Effector memory CD8-positive, alpha-beta T cell (primary cell): ENCODE measurements at regions not wholly inside any gene's neighbourhood (a gene's known extent, or its start where the extent isn't known, plus 50 kb on each side); places are given as distances from the start of the nearest gene placed in this dataset.

Experiments used
- ATAC-seq: fragments of 150-1000 bp; cut with Tn5 transposase; replicated peaks from 2 replicates; pipeline ENCODE4 v1.10.0; 2021; ENCODE audit warnings: mild to moderate bottlenecking, moderate library complexity
- DNase-seq, 3 experiments: peaks; one replicate each; pipeline ENCODE4 v3.0.0; 2021
- H3K27ac Mint-ChIP-seq, 2 donors: one replicate each; pipeline ENCODE4 v1.8.0; 2022; ENCODE audit warnings: mild to moderate bottlenecking in 2 of 2, mixed read lengths in 2 of 2, moderate library complexity in 2 of 2
- H3K27me3 Mint-ChIP-seq, 2 donors: one replicate each; pipeline ENCODE4 v1.8.0; 2022; ENCODE audit warnings: mixed read lengths in 2 of 2
- H3K36me3 Mint-ChIP-seq: one replicate; pipeline ENCODE4 v1.8.0; 2022; ENCODE audit warnings: mild to moderate bottlenecking, moderate library complexity, mixed read lengths; ENCODE audit not compliant: insufficient read depth
- H3K4me1 Mint-ChIP-seq, 2 donors: one replicate each; pipeline ENCODE4 v1.8.0; 2022; ENCODE audit warnings: low read depth in 2 of 2, mixed read lengths in 2 of 2
- H3K4me3 Mint-ChIP-seq, 2 donors: one replicate each; pipeline ENCODE4 v1.8.0; 2022; ENCODE audit warnings: mild to moderate bottlenecking in 2 of 2, mixed read lengths in 2 of 2, moderate library complexity in 2 of 2
- H3K9me3 Mint-ChIP-seq, 2 donors: one replicate each; pipeline ENCODE4 v1.8.0; 2022; ENCODE audit warnings: mixed read lengths in 2 of 2

DNA sequence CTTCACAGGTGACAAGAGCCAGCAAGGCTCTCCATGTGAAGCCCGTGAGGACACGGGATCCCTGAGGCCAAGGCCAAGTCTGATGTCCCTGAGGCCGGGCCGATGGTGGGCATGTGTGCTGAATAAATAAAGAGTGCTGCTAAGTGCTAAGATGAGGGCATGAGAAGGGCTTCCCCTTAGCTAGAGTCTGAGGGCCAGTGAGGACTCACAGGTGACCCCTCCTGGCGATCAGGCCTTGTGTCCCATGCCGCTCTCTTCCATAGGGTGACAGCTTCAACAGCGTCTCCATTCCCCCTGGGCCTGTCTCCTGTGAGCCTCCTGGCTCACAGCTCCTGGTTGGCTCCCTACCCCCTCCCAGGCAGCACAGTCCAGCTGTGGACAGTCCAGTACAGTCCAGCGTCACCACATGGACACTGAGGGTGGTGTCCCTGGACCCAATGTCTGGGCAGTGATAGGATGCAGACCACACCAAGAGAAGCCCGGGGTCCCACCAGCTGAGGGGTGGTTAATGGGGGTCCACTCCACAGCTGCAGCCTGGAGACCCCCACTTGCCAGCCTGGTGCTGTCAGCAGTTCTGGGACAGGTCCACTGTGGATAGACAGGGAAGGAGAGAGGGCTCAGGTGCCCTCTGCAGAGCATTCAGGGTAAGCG, 1033.2 kb downstream of the TBC1D22A start:
- Mint-ChIP-seq H3K36me3 (no peaks in the 10 kb centered on the region), H3K4me3 (no peak overlapping the region), H3K9me3 (no peaks in the 10 kb centered on the region), H3K4me1 (no peaks in the 10 kb centered on the region), H3K27ac (no peak overlapping the region), H3K27me3 (peaks cover 16 to 48% of the 10 kb centered on the region in 2 donors)
- ATAC-seq (no peak), DNase-seq (no peak)

DNA sequence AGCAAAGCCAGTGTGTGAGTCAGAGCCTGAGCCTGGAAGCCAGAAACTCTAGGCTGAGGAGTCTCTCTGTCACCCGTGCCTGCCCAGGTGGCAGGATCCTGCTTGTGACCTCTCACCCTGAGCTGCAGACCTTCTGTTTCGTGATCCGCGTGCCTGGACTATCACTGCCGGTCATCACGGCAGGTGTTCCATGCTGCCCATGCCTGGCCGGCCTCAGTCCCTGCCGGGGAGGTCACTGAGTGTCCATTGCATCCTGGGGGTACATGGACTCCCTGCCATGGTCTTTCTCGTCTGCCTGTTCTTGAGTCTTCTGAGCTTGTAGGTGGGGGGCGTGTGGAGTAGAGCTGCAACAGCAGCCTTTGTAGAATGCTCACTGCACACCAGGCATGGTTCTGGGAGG, 1032.4 kb downstream of the TBC1D22A start:
- Mint-ChIP-seq H3K36me3 (no peaks in the 10 kb centered on the region), H3K9me3 (no peaks in the 10 kb centered on the region), H3K27ac (no peak overlapping the region), H3K4me3 (no peak overlapping the region), H3K4me1 (no peaks in the 10 kb centered on the region), H3K27me3 (peaks cover 16 to 48% of the 10 kb centered on the region in 2 donors)
- ATAC-seq (no peak), DNase-seq (no peak)

- no peak overlapping the region for H3K4me3 Mint-ChIP-seq
- no peak for DNase-seq
- H3K27me3 Mint-ChIP-seq = peaks cover 23 to 48% of the 10 kb centered on the region in 2 donors
Measured at GRCh38 chr22:47793304-47794101, 1031.1 kb downstream of the TBC1D22A start.

GRCh38 chr22:47789171-47789570, 1026.7 kb downstream of the TBC1D22A start:
- Mint-ChIP-seq H3K4me3 (no peak overlapping the region), H3K4me1 (no peaks in the 10 kb centered on the region), H3K27me3 (peaks cover 27 to 50% of the 10 kb centered on the region in 2 donors), H3K27ac (no peak overlapping the region), H3K36me3 (no peaks in the 10 kb centered on the region), H3K9me3 (no peaks in the 10 kb centered on the region)
- ATAC-seq (no peak), DNase-seq (no peak)

More at GRCh38 chr22:47793304-47794101, 1031.1 kb downstream of the TBC1D22A start:
- H3K4me1 Mint-ChIP-seq = no peaks in the 10 kb centered on the region
- H3K36me3 Mint-ChIP-seq = no peaks in the 10 kb centered on the region
- no peaks in the 10 kb centered on the region for H3K9me3 Mint-ChIP-seq
- no peak overlapping the region for H3K27ac Mint-ChIP-seq
- no peak for ATAC-seq

DNA sequence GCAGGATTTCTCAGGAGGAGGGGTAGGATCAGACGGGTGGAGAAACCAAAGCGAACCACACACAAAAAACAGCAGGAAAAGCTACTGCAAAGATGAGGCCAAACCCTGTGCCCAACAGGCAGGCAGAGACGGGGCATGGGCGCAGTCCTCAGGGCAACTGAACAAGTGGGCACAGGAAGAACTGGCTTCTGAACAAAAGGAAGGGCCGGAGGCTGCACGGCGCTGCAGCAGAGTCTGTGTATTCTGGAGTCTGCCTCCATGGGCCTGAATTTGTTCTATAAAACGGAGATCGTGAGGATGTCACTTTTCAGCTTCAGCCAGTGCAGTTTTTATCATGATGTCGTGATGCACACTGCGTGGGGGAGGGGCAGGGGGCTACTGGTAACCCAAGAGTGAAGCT, 1026.0 kb downstream of the TBC1D22A start:
- Mint-ChIP-seq H3K4me1 (no peaks in the 10 kb centered on the region), H3K9me3 (no peaks in the 10 kb centered on the region)

GRCh38 chr22:47787501-47788227, 1025.2 kb downstream of the TBC1D22A start:
- Mint-ChIP-seq H3K9me3 (no peaks in the 10 kb centered on the region), H3K36me3 (no peaks in the 10 kb centered on the region), H3K4me3 (no peak overlapping the region), H3K27me3 (peaks cover 37 to 52% of the 10 kb centered on the region in 2 donors), H3K27ac (no peak overlapping the region), H3K4me1 (no peaks in the 10 kb centered on the region)
- ATAC-seq (no peak), DNase-seq (no peak)

More for the DNA sequence above, 1026.0 kb downstream of the TBC1D22A start:
- no peak for DNase-seq
- H3K36me3 Mint-ChIP-seq = no peaks in the 10 kb centered on the region
- no peak overlapping the region for H3K27ac Mint-ChIP-seq
- no peak for ATAC-seq
- peaks cover 34 to 51% of the 10 kb centered on the region in 2 donors for H3K27me3 Mint-ChIP-seq
- no peak overlapping the region for H3K4me3 Mint-ChIP-seq

DNA sequence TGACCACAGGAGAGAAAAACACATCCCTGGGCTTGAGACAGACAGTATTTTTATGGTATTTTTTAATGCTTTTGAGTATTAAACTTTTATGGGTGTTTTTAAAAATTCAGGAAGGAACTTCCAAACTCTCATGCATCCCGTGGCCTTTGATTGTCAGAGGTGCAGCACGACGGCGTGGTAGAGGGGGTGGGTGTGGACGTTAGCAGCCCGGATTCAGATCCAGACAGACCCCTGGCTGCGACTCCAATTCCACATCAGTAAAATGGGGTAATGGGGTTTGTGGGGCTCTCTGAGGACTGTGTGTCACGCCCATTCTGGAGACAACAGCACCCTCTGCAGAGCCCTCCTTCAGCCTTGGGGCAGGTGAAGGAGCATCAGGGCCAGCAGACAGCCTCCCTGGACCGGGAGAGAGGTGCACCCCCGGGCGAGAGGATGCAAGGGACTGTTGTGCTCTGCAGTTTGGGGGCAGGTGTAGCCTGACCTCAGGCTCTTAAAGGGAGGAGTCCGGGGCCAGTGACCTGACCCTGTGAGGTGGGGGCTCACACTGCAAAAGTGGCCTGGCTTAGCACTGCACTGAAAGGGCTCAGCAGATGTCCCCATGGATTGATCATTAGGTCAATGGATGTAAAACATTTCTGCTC, 1024.3 kb downstream of the TBC1D22A start:
- ATAC-seq = no peak
- Mint-ChIP-seq H3K9me3 (no peaks in the 10 kb centered on the region), H3K27ac (no peak overlapping the region), H3K4me3 (no peak overlapping the region), H3K36me3 (no peaks in the 10 kb centered on the region), H3K27me3 (peaks cover 46 to 55% of the 10 kb centered on the region in 2 donors), H3K4me1 (no peaks in the 10 kb centered on the region)
- no peak for DNase-seq

DNA sequence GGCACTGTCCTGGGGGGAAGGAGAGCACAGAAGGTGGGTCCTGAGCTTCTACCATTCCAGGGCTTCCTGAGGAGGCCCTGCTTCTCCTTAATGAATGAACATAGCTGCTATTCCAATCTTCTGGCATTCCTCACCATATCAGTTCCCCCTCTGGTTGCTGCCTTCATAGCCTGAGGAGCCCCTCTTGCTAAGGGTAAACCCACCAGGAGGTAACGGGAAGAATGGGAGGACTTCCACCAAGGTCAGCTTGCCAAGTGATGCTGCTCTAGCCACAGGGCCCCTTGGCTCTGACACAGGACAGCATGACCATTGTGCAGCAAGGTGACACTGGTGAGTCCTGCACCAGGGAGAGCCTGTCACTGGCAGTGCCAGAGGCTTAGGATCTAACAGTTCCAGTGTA, 1022.5 kb downstream of the TBC1D22A start:
- Mint-ChIP-seq H3K4me1 (no peaks in the 10 kb centered on the region), H3K9me3 (no peaks in the 10 kb centered on the region), H3K4me3 (no peak overlapping the region), H3K27ac (no peak overlapping the region), H3K36me3 (no peaks in the 10 kb centered on the region), H3K27me3 (peaks cover 48 to 73% of the 10 kb centered on the region in 2 donors)
- ATAC-seq (no peak), DNase-seq (no peak)

DNA sequence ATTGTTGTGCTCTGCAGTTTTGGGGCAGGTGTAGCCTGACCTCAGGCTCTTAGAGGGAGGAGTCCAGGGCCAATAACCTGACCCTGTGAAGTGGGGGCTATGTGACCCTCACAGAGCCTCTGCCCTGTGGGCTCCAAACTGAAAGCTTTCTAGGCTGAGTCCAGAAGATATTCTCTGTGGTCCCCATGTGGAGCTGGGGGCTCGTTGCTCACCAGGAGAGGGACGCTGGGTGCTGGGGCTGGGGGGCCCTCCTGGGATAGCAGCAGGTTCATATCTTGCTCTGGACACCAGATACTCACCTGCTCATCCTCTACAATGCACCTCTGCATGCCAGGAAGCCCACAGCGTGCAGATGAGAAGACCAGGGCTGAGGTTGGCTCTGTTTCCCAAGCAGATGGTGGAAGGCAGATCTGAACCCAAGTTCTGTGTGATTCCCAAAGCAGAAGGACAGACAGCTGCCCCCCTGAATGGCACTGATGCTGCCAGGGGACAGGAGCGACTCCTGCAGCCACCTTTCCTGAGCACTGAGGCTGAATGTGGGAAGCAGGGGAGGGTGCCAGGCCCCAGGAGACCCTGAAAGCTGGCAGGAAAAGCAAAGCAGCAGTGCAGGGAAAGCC, 1022.0 kb downstream of the TBC1D22A start:
- no peak for DNase-seq
- H3K9me3 Mint-ChIP-seq = no peaks in the 10 kb centered on the region
- H3K4me1 Mint-ChIP-seq = no peaks in the 10 kb centered on the region
- H3K27me3 Mint-ChIP-seq = peaks cover 48 to 75% of the 10 kb centered on the region in 2 donors
- ATAC-seq = no peak
- no peaks in the 10 kb centered on the region for H3K36me3 Mint-ChIP-seq
- no peak overlapping the region for H3K4me3 Mint-ChIP-seq
- no peak overlapping the region for H3K27ac Mint-ChIP-seq

GRCh38 chr22:47783433-47784366, 1021.2 kb downstream of the TBC1D22A start:
- no peak for ATAC-seq
- H3K27ac Mint-ChIP-seq = no peak overlapping the region
- peaks cover 42 to 80% of the 10 kb centered on the region in 2 donors for H3K27me3 Mint-ChIP-seq
- DNase-seq = no peak
- no peaks in the 10 kb centered on the region for H3K9me3 Mint-ChIP-seq
- H3K4me3 Mint-ChIP-seq = no peak overlapping the region
- no peaks in the 10 kb centered on the region for H3K36me3 Mint-ChIP-seq
- H3K4me1 Mint-ChIP-seq = no peaks in the 10 kb centered on the region

- ATAC-seq (no peak), DNase-seq (no peak)
- no peak overlapping the region for H3K4me3 Mint-ChIP-seq
- H3K4me1 Mint-ChIP-seq = no peaks in the 10 kb centered on the region
- H3K36me3 Mint-ChIP-seq = no peaks in the 10 kb centered on the region
- peaks cover 30 to 69% of the 10 kb centered on the region in 2 donors for H3K27me3 Mint-ChIP-seq
- H3K27ac Mint-ChIP-seq = no peak overlapping the region
- H3K9me3 Mint-ChIP-seq = no peaks in the 10 kb centered on the region
Measured at GRCh38 chr22:47782328-47783075, 1020.1 kb downstream of the TBC1D22A start.
